Stimulated activated CD4-positive, alpha-beta T cell treated with anti-CD3 and anti-CD28 coated beads, Interleukin-12 subunit alpha, Interleukin-12 subunit beta, amount 100 ng/mL, for 48 hours (primary cell): ENCODE measurements at regions not wholly inside any gene's neighbourhood (a gene's known extent, or its start where the extent isn't known, plus 50 kb on each side); places are given as distances from the start of the nearest gene placed in this dataset.
"Not testable (repeated sequence)": the region's sequence is repeated elsewhere in the genome, so short reads cannot be mapped to it uniquely, and the experiment has no call there.

Source experiments
- DNase-seq, 3 donors: peaks; one replicate each; pipeline ENCODE4 v3.0.0-alpha.2; 2020; ENCODE audit warnings: low read depth in 2 of 3, low spot score in 1 of 3

- not testable (repeated sequence) for DNase-seq
These were observed 194.7 kb downstream of the BANP start for GRCh38 chr16:88145824-88146405.

- DNase-seq, result not testable (repeated sequence)
These were observed 196.8 kb downstream of the BANP start for GRCh38 chr16:88148078-88148477.

- not testable (repeated sequence) for DNase-seq
These were observed 197.4 kb downstream of the BANP start for GRCh38 chr16:88148682-88149081.

GRCh38 chr16:88149158-88149603, 197.9 kb downstream of the BANP start:
- DNase-seq, result not testable (repeated sequence)

GRCh38 chr16:88149663-88150062, 198.4 kb downstream of the BANP start:
- not testable (repeated sequence) for DNase-seq

- not testable (repeated sequence) for DNase-seq
These were observed 199.4 kb downstream of the BANP start for GRCh38 chr16:88150456-88151128.

- not testable (repeated sequence) for DNase-seq
These were observed 199.9 kb downstream of the BANP start for GRCh38 chr16:88151129-88151499.

GRCh38 chr16:88151859-88152843, 200.9 kb downstream of the BANP start:
- DNase-seq, result not testable (repeated sequence)

GRCh38 chr16:88152879-88153278, 201.6 kb downstream of the BANP start:
- DNase-seq, result not testable (repeated sequence)

GRCh38 chr16:88153516-88153915, 202.3 kb downstream of the BANP start:
- DNase-seq, result not testable (repeated sequence)

GRCh38 chr16:88154886-88155285, 203.7 kb downstream of the BANP start:
- DNase-seq, result not testable (repeated sequence)

- not testable (repeated sequence) for DNase-seq
These were observed 204.4 kb downstream of the BANP start for GRCh38 chr16:88155681-88156080.

GRCh38 chr16:88156640-88157283, 205.5 kb downstream of the BANP start:
- DNase-seq, result not testable (repeated sequence)

GRCh38 chr16:88157686-88158085, 206.5 kb downstream of the BANP start:
- DNase-seq, result not testable (repeated sequence)

GRCh38 chr16:88158256-88159045, 207.2 kb downstream of the BANP start:
- DNase-seq, result not testable (repeated sequence)

GRCh38 chr16:88159046-88159896, 208.0 kb downstream of the BANP start:
- DNase-seq, result not testable (repeated sequence)

GRCh38 chr16:88159897-88160335, 208.7 kb downstream of the BANP start:
- DNase-seq, result not testable (repeated sequence)

- not testable (repeated sequence) for DNase-seq
These were observed 210.0 kb downstream of the BANP start for GRCh38 chr16:88161191-88161590.

GRCh38 chr16:88161623-88162275, 210.5 kb downstream of the BANP start:
- not testable (repeated sequence) for DNase-seq
